Astrocyte (in vitro differentiated cells and primary cell): ENCODE measurements at regions not wholly inside any gene's neighbourhood (a gene's known extent, or its start where the extent isn't known, plus 50 kb on each side); places are given as distances from the start of the nearest gene placed in this dataset.

Experiments
- DNase-seq: peaks from one replicate; pipeline ENCODE4 v3.0.0-alpha.2; 2010; ENCODE audit warnings: low read depth
- FAIRE-seq: peaks from 2 replicates; lab custom pipeline; 2011; peaks lifted over from hg19 to GRCh38; lab: Jason Lieb, UNC
- H2AFZ ChIP-seq: 2 replicates; pipeline ENCODE4 v1.6.0; 2012; ENCODE audit warnings: low read depth, low read length, inconsistent platforms
- H3K27ac ChIP-seq: 2 replicates; pipeline ENCODE4 v1.5.1; 2011; ENCODE audit warnings: low read depth, low read length, inconsistent platforms
- H3K27me3 ChIP-seq: 2 replicates; pipeline ENCODE4 v1.6.0; 2011; ENCODE audit warnings: low read length, inconsistent platforms; ENCODE audit not compliant: insufficient read depth
- H3K36me3 ChIP-seq: 2 replicates; pipeline ENCODE4 v1.5.1; 2011; ENCODE audit warnings: low read length, inconsistent platforms; ENCODE audit not compliant: insufficient read depth
- H3K4me1 ChIP-seq: 2 replicates; pipeline ENCODE4 v1.5.1; 2011; ENCODE audit warnings: low read length, inconsistent platforms; ENCODE audit not compliant: insufficient read depth
- H3K4me2 ChIP-seq: 2 replicates; pipeline ENCODE4 v1.6.0; 2012; ENCODE audit warnings: low read length, inconsistent platforms
- H3K4me3 ChIP-seq: 2 replicates; pipeline ENCODE4 v1.5.1; 2011; ENCODE audit warnings: low read depth, mild to moderate bottlenecking, low read length, inconsistent platforms; ENCODE audit not compliant: insufficient read depth
- H3K79me2 ChIP-seq: 2 replicates; pipeline ENCODE4 v1.6.0; 2012; ENCODE audit warnings: mild to moderate bottlenecking, low read length, inconsistent platforms; ENCODE audit not compliant: insufficient read depth
- H3K9ac ChIP-seq: 2 replicates; pipeline ENCODE4 v1.6.0; 2012; ENCODE audit warnings: mild to moderate bottlenecking, low read length, inconsistent platforms
- H3K9me3 ChIP-seq: 2 replicates; pipeline ENCODE4 v1.5.1; 2012; ENCODE audit warnings: low read depth, mild to moderate bottlenecking, low read length, inconsistent platforms; ENCODE audit not compliant: insufficient read depth
- H4K20me1 ChIP-seq: 2 replicates; pipeline ENCODE4 v1.6.0; 2012; ENCODE audit warnings: low read length, inconsistent platforms; ENCODE audit not compliant: insufficient read depth
- H3K27ac Mint-ChIP-seq: one replicate; pipeline ENCODE4 v1.8.0; 2021; ENCODE audit warnings: mild to moderate bottlenecking, mixed read lengths; ENCODE audit not compliant: unreplicated experiment
- H3K27me3 Mint-ChIP-seq: one replicate; pipeline ENCODE4 v1.8.0; 2021; ENCODE audit warnings: low read depth, mixed read lengths; ENCODE audit not compliant: unreplicated experiment
- H3K36me3 Mint-ChIP-seq: one replicate; pipeline ENCODE4 v1.8.0; 2021; ENCODE audit warnings: low read depth, mixed read lengths; ENCODE audit not compliant: unreplicated experiment
- H3K4me1 Mint-ChIP-seq: one replicate; pipeline ENCODE4 v1.8.0; 2021; ENCODE audit warnings: low read depth, mixed read lengths; ENCODE audit not compliant: unreplicated experiment
- H3K4me3 Mint-ChIP-seq: one replicate; pipeline ENCODE4 v1.8.0; 2021; ENCODE audit warnings: mild to moderate bottlenecking, moderate library complexity, mixed read lengths; ENCODE audit not compliant: unreplicated experiment
- H3K9me3 Mint-ChIP-seq: one replicate; pipeline ENCODE4 v1.8.0; 2021; ENCODE audit warnings: mild to moderate bottlenecking, mixed read lengths; ENCODE audit not compliant: unreplicated experiment
- EZH2 ChIP-seq: IDR thresholded peaks from 2 replicates; pipeline ENCODE4 v1.6.1; 2012; ENCODE audit warnings: mild to moderate bottlenecking, low read length, inconsistent platforms; ENCODE audit not compliant: insufficient read depth
- TF ChIP-seq, protein P1 (sequence below): IDR thresholded peaks from 2 replicates; pipeline ENCODE4 v1.5.1; 2011; ENCODE audit warnings: low read depth, mild to moderate bottlenecking, inconsistent platforms, low read length, moderate library complexity; ENCODE audit not compliant: insufficient read depth

DNA sequence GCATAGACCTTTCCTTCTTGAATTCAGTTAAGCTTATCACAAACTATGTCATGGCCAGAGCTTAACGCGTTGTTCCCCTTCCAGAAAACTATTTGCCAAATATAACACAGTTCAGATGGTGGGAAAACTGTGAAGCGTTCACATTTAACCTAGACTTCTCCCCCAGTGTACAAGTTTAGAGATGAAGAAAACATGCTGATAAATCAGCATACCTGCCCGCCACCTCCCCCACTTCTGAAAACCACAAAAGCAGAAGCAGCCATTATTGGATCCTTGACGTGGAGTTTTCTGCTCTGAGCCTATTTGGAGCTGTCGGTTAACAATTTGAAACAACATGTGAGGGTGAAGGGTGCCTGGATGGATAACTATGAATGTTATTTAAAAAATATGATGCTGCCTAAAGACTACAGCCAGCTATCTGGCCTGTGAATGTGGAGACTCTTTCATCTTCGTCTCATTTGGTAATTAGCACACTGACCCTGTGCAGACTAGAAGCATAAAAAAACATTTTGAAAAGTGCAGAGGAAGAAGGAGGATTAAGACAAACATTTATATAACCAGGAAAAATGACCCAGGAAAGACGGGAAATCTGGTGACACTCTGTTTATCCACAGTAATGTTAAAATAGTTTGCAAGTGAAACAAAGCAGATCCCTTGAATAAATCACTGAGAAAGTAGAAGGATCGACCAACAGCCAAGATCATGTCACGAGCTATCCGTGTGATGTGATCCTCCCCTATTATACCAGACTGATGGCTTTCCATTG, 408.2 kb downstream of the AEBP2 start:
- H2AFZ ChIP-seq: peak overlapping the region; percentile 70
- H3K27me3 ChIP-seq: no peaks in the 10 kb centered on the region
- DNase-seq (peak; percentile 93), FAIRE-seq (no peak)
- no peaks in the 10 kb centered on the region for H4K20me1 ChIP-seq
- peak overlapping the region; percentile 52 for H3K4me2 ChIP-seq
- no peaks in the 10 kb centered on the region for H3K27me3 Mint-ChIP-seq
- H3K36me3 Mint-ChIP-seq: no peaks in the 10 kb centered on the region
- H3K9me3 ChIP-seq: no peaks in the 10 kb centered on the region
- peaks cover 32% of the 10 kb centered on the region for H3K4me1 Mint-ChIP-seq
- TF ChIP-seq, protein P1, sequence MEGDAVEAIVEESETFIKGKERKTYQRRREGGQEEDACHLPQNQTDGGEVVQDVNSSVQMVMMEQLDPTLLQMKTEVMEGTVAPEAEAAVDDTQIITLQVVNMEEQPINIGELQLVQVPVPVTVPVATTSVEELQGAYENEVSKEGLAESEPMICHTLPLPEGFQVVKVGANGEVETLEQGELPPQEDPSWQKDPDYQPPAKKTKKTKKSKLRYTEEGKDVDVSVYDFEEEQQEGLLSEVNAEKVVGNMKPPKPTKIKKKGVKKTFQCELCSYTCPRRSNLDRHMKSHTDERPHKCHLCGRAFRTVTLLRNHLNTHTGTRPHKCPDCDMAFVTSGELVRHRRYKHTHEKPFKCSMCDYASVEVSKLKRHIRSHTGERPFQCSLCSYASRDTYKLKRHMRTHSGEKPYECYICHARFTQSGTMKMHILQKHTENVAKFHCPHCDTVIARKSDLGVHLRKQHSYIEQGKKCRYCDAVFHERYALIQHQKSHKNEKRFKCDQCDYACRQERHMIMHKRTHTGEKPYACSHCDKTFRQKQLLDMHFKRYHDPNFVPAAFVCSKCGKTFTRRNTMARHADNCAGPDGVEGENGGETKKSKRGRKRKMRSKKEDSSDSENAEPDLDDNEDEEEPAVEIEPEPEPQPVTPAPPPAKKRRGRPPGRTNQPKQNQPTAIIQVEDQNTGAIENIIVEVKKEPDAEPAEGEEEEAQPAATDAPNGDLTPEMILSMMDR: no peak
- TF ChIP-seq EZH2: no peak
- peak overlapping the region; percentile 58 for H3K9ac ChIP-seq
- peak overlapping the region; percentile 20 for H3K4me3 Mint-ChIP-seq
- peaks cover 13% of the 10 kb centered on the region for H3K4me1 ChIP-seq
- H3K27ac ChIP-seq: peak overlapping the region; percentile 67
- peaks cover 5% of the 10 kb centered on the region for H3K9me3 Mint-ChIP-seq
- no peaks in the 10 kb centered on the region for H3K79me2 ChIP-seq
- H3K36me3 ChIP-seq: no peaks in the 10 kb centered on the region
- peak overlapping the region; percentile 93 for H3K27ac Mint-ChIP-seq
- no peak overlapping the region for H3K4me3 ChIP-seq

DNA sequence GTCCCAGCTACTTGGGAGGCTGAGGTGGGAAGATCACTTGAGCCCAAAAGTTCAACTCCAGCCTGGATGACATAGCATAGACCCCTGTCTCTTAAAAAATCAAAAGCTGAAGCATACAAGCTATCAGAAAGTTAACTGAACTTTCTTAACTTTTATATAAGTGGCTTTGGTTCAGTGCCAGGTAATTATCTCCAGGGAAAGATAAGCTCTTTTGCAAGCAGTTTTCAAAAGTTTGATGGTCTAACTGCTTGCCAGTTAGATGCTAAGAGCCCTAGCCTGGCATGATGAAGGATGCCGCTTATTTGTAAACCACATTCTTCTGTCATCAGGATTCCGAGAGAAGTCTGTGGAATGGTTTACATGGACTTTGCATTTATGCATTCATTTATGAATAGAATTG, 409.1 kb downstream of the AEBP2 start:
- Histone ChIP-seq H3K4me3 (no peak overlapping the region), H3K27me3 (no peaks in the 10 kb centered on the region), H3K9ac (no peak overlapping the region), H3K79me2 (no peaks in the 10 kb centered on the region), H3K4me1 (peaks cover 13% of the 10 kb centered on the region), H2AFZ (no peak overlapping the region), H3K9me3 (no peaks in the 10 kb centered on the region), H3K4me2 (no peak overlapping the region), H3K36me3 (no peaks in the 10 kb centered on the region), H4K20me1 (no peaks in the 10 kb centered on the region), H3K27ac (no peak overlapping the region)
- Mint-ChIP-seq H3K27ac (no peak overlapping the region), H3K9me3 (peaks cover 5% of the 10 kb centered on the region), H3K36me3 (no peaks in the 10 kb centered on the region), H3K4me1 (peaks cover 32% of the 10 kb centered on the region), H3K4me3 (no peak overlapping the region), H3K27me3 (no peaks in the 10 kb centered on the region)
- DNase-seq (no peak), FAIRE-seq (no peak)
- TF ChIP-seq, protein P1: no peak
- no peak for TF ChIP-seq EZH2

DNA sequence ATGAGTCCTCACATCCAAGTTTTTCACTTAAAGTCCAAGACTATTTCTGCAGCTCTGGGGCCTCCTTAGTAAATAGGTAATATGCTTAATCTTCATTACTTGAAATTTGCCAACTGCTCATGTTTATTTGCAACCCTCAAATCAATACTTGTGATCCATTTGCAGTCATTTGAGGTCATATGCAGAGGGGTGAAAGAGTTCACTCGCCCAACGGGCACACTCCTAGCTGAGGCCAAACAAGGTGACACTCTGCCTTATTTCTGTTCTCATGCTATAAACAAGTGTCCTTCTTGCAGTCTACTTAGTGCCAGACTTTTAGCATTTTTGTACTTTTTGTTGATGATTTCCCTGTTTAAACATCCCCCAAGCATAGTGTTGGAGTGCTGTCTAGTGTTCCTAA, 409.9 kb downstream of the AEBP2 start:
- Histone ChIP-seq H3K4me3 (no peak overlapping the region), H4K20me1 (no peaks in the 10 kb centered on the region), H3K79me2 (no peaks in the 10 kb centered on the region), H2AFZ (no peak overlapping the region), H3K9ac (no peak overlapping the region), H3K9me3 (no peaks in the 10 kb centered on the region), H3K27me3 (no peaks in the 10 kb centered on the region), H3K4me1 (peaks cover 13% of the 10 kb centered on the region), H3K27ac (no peak overlapping the region), H3K36me3 (no peaks in the 10 kb centered on the region), H3K4me2 (no peak overlapping the region)
- no peaks in the 10 kb centered on the region for H3K27me3 Mint-ChIP-seq
- peaks cover 5% of the 10 kb centered on the region for H3K9me3 Mint-ChIP-seq
- H3K27ac Mint-ChIP-seq: no peak overlapping the region
- no peak for DNase-seq
- peaks cover 32% of the 10 kb centered on the region for H3K4me1 Mint-ChIP-seq
- H3K4me3 Mint-ChIP-seq: no peak overlapping the region
- no peak for TF ChIP-seq EZH2
- TF ChIP-seq, protein P1: no peak
- no peaks in the 10 kb centered on the region for H3K36me3 Mint-ChIP-seq
- no peak for FAIRE-seq
